ENCODE measurements at regions not wholly inside any gene's neighbourhood (a gene's known extent, or its start where the extent isn't known, plus 50 kb on each side); places are given as distances from the start of the nearest gene placed in this dataset.

GRCh38 chrX:10288373-10288975, 131.7 kb downstream of the CLCN4 start:
- Histone ChIP-seq H3K4me3 (ENCODE audit: low read depth, low read length) (no peak overlapping the region), H3K36me3 (no peaks in the 10 kb centered on the region), H3K27me3 (ENCODE audit: insufficient read depth, low read depth, severe bottlenecking) (no peaks in the 10 kb centered on the region), H3K9me3 (ENCODE audit: severe bottlenecking) (no peaks in the 10 kb centered on the region), H3K27ac (no peak overlapping the region)
- no peak for TF ChIP-seq CTCF (IDR thresholded peaks at IDR 0.05; ENCODE audit: low read depth, low read length)
- no peak for DNase-seq

- no peak overlapping the region for H3K4me3 ChIP-seq (ENCODE audit: low read depth, low read length)
- TF ChIP-seq CTCF (IDR thresholded peaks at IDR 0.05; ENCODE audit: low read depth, low read length) = no peak
- H3K27me3 ChIP-seq (ENCODE audit: insufficient read depth, low read depth, severe bottlenecking) = peaks cover 9% of the 10 kb centered on the region
- H3K9me3 ChIP-seq (ENCODE audit: severe bottlenecking) = no peaks in the 10 kb centered on the region
- DNase-seq = no peak
- H3K27ac ChIP-seq = no peak overlapping the region
- H3K36me3 ChIP-seq = no peaks in the 10 kb centered on the region
Observed at GRCh38 chrX:10296576-10296975, 139.8 kb downstream of the CLCN4 start.

- Histone ChIP-seq H3K27ac (no peak overlapping the region), H3K36me3 (no peaks in the 10 kb centered on the region), H3K9me3 (ENCODE audit: severe bottlenecking) (no peaks in the 10 kb centered on the region), H3K27me3 (ENCODE audit: insufficient read depth, low read depth, severe bottlenecking) (no peaks in the 10 kb centered on the region), H3K4me3 (ENCODE audit: low read depth, low read length) (no peak overlapping the region)
- TF ChIP-seq CTCF (IDR thresholded peaks at IDR 0.05; ENCODE audit: low read depth, low read length) = no peak
- no peak for DNase-seq
Observed at GRCh38 chrX:10310511-10310910, 153.7 kb downstream of the CLCN4 start.

- no peak for DNase-seq
- Histone ChIP-seq H3K27me3 (ENCODE audit: insufficient read depth, low read depth, severe bottlenecking) (no peaks in the 10 kb centered on the region), H3K4me3 (ENCODE audit: low read depth, low read length) (no peak overlapping the region), H3K27ac (no peak overlapping the region), H3K9me3 (ENCODE audit: severe bottlenecking) (no peaks in the 10 kb centered on the region), H3K36me3 (no peaks in the 10 kb centered on the region)
- TF ChIP-seq CTCF (IDR thresholded peaks at IDR 0.05; ENCODE audit: low read depth, low read length) = no peak
Observed at GRCh38 chrX:10314530-10315104, 157.8 kb downstream of the CLCN4 start.

GRCh38 chrX:10325611-10326010, 168.8 kb downstream of the CLCN4 start:
- Histone ChIP-seq H3K36me3 (no peaks in the 10 kb centered on the region), H3K27ac (no peak overlapping the region), H3K27me3 (ENCODE audit: insufficient read depth, low read depth, severe bottlenecking) (peaks cover 2% of the 10 kb centered on the region), H3K9me3 (ENCODE audit: severe bottlenecking) (no peaks in the 10 kb centered on the region), H3K4me3 (ENCODE audit: low read depth, low read length) (no peak overlapping the region)
- no peak for DNase-seq
- TF ChIP-seq CTCF (IDR thresholded peaks at IDR 0.05; ENCODE audit: low read depth, low read length) = no peak

- H3K9me3 ChIP-seq (ENCODE audit: severe bottlenecking) = no peaks in the 10 kb centered on the region
- H3K27ac ChIP-seq = no peak overlapping the region
- peak; percentile 47; the same call in 1 of the 2 replicates for TF ChIP-seq CTCF (IDR thresholded peaks at IDR 0.05; ENCODE audit: low read depth, low read length)
- peaks cover 2% of the 10 kb centered on the region for H3K27me3 ChIP-seq (ENCODE audit: insufficient read depth, low read depth, severe bottlenecking)
- peak; percentile 25 for DNase-seq
- no peak overlapping the region for H3K4me3 ChIP-seq (ENCODE audit: low read depth, low read length)
- no peaks in the 10 kb centered on the region for H3K36me3 ChIP-seq
Observed at GRCh38 chrX:10326578-10326977, 169.8 kb downstream of the CLCN4 start.
